ENCODE measurements at regions not wholly inside any gene's neighbourhood (a gene's known extent, or its start where the extent isn't known, plus 50 kb on each side); places are given as distances from the start of the nearest gene placed in this dataset.
"Not testable (repeated sequence)": the region's sequence is repeated elsewhere in the genome, so short reads cannot be mapped to it uniquely, and the experiment has no call there.

DNA sequence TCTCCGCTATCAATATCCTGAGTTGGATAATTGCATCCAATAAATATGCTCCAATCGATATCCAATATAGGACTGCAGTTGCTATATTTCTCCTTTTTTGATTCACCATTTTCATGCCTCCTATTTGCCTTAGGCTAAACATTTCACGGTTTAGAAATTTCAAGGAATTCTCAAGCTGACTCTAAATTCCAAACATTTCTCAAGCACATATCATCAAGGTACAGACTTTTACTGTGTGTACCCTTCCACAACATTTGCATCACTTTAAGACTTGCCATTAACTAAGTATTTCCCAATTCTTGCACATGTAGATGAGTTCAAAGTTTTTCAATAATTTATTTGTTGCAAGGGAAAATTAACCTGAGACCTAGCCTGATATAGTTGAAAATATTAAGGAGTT is 795.2 kb upstream of the TMPRSS15 start:
- Mint-ChIP-seq H3K27me3 (ENCODE audit: low read depth) (peaks cover 7% of the 10 kb centered on the region), H3K9me3 (peaks cover 12% of the 10 kb centered on the region), H3K4me1 (peaks cover 26% of the 10 kb centered on the region), H3K36me3 (no peaks in the 10 kb centered on the region), H3K4me3 (no peak overlapping the region), H3K27ac (no peak overlapping the region)
- no peak for DNase-seq (ENCODE audit: low spot score in 2 of 2, unreplicated experiment in 2 of 2)
- TF ChIP-seq, protein P1, sequence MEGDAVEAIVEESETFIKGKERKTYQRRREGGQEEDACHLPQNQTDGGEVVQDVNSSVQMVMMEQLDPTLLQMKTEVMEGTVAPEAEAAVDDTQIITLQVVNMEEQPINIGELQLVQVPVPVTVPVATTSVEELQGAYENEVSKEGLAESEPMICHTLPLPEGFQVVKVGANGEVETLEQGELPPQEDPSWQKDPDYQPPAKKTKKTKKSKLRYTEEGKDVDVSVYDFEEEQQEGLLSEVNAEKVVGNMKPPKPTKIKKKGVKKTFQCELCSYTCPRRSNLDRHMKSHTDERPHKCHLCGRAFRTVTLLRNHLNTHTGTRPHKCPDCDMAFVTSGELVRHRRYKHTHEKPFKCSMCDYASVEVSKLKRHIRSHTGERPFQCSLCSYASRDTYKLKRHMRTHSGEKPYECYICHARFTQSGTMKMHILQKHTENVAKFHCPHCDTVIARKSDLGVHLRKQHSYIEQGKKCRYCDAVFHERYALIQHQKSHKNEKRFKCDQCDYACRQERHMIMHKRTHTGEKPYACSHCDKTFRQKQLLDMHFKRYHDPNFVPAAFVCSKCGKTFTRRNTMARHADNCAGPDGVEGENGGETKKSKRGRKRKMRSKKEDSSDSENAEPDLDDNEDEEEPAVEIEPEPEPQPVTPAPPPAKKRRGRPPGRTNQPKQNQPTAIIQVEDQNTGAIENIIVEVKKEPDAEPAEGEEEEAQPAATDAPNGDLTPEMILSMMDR (IDR thresholded peaks at IDR 0.05; ENCODE audit: unreplicated experiment) = no peak

DNA sequence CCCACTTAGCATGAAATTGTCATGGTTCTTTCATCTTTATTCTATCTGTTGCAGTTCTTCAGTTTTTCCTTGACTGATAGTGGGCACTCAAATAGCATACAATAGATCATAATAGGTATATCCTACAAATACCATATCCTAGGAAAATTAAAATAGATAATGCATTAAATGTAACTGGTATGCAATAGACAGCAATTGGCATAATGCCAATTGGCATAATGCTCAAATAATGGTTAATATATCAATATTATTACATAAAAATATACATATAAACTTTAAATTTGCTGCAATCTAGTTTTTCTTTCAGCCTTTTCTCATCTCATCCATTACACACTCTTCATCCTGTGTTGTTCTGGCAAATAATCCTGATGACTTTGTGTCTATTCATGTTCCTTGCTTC is 814.6 kb upstream of the TMPRSS15 start:
- Mint-ChIP-seq H3K4me3 (no peak overlapping the region), H3K36me3 (no peaks in the 10 kb centered on the region), H3K9me3 (no peaks in the 10 kb centered on the region), H3K4me1 (no peaks in the 10 kb centered on the region), H3K27me3 (ENCODE audit: low read depth) (no peaks in the 10 kb centered on the region), H3K27ac (no peak overlapping the region)
- no peak for DNase-seq (ENCODE audit: low spot score in 2 of 2, unreplicated experiment in 2 of 2)
- TF ChIP-seq, protein P1 (IDR thresholded peaks at IDR 0.05; ENCODE audit: unreplicated experiment) = no peak

DNA sequence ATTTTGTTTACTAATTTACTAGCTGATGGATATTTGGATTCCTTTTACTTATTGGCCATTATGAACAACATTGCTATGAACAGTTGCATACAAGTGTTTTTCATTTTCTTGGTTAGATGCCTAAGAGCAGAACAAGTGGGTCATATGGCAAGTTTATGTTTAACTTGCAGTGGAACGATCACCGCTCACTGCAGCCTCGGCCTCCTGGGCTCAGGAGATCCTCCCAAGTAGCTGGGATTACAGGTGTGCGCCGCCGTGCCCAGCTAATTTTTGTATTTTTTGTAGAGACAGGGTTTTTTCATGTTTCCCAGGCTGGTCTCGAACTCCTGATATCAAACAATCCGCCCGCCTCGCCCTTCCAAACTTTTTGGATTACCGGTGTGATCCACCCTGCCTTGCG is 820.5 kb upstream of the TMPRSS15 start:
- TF ChIP-seq, protein P1 (IDR thresholded peaks at IDR 0.05; ENCODE audit: unreplicated experiment) = no peak
- Mint-ChIP-seq H3K36me3 (no peaks in the 10 kb centered on the region), H3K4me3 (no peak overlapping the region), H3K9me3 (no peaks in the 10 kb centered on the region), H3K27ac (no peak overlapping the region), H3K4me1 (peaks cover 9% of the 10 kb centered on the region), H3K27me3 (ENCODE audit: low read depth) (no peaks in the 10 kb centered on the region)
- no peak for DNase-seq (ENCODE audit: low spot score in 2 of 2, unreplicated experiment in 2 of 2)

DNA sequence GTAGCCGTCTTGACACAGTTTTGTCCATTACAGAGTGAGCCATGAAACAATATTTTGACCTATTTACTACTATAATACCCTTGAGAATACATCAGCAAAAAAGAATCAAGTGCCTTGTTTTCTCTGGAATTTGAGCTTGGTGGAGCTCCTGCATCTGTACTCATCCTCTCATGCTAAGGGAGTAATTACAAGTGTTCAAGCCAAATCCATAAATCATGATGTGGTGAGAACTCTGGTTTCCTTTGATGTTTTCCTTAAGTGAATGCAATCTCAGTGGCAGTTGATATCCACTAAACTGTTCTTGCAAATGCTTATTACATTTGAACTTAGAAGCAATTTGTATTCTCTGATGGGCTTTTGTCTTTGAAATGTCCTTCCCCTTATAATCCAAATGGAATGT is 824.6 kb upstream of the TMPRSS15 start:
- Mint-ChIP-seq H3K27ac (no peak overlapping the region), H3K27me3 (ENCODE audit: low read depth) (no peaks in the 10 kb centered on the region), H3K4me1 (peaks cover 9% of the 10 kb centered on the region), H3K9me3 (peaks cover 2% of the 10 kb centered on the region), H3K36me3 (no peaks in the 10 kb centered on the region), H3K4me3 (no peak overlapping the region)
- TF ChIP-seq, protein P1 (IDR thresholded peaks at IDR 0.05; ENCODE audit: unreplicated experiment) = no peak
- no peak for DNase-seq (ENCODE audit: low spot score in 2 of 2, unreplicated experiment in 2 of 2)

DNA sequence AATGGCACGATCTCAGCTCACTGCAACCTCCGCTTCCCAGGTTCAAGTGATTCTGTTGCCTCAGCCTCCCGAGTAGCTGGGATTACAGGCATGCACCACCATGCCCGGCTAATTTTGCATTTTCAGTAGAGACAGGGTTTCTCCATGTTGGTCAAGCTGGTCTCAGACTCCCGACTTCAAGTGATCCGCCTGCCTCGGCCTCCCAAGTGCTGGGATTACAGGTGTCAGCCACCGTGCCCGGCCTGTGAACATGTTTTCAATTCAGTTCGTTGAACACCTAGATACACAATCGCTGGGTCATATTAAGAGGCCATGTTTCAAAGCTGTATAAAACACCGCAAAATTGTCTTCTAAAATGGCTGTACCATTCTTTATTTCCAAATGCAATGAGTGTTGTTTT is 830.3 kb upstream of the TMPRSS15 start:
- not testable (repeated sequence) for H3K4me1 Mint-ChIP-seq; H3K4me3 Mint-ChIP-seq; DNase-seq (ENCODE audit: low spot score in 2 of 2, unreplicated experiment in 2 of 2); H3K27ac Mint-ChIP-seq; H3K36me3 Mint-ChIP-seq; H3K27me3 Mint-ChIP-seq (ENCODE audit: low read depth)
- peaks cover 10% of the 10 kb centered on the region for H3K9me3 Mint-ChIP-seq

DNA sequence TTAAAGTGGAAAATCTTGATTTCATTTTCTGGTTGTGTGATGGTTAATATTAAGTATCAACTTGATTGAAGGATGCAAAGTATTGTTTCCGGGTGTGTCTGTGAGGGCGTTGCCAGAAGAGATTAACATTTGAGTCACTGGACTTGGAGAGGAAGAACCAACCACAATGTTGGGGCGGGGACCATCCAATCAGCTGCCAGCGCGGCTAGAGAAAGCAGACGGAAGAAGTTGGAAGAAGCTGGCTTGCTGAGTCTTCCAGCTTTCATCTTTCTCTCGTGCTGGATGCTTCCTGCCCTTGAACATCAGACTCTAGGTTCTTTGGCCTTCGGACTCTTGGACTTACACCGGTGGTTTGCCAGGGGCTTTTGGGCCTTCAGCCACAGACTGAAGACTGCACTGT is 832.6 kb upstream of the TMPRSS15 start:
- Mint-ChIP-seq H3K36me3 (no peaks in the 10 kb centered on the region), H3K27me3 (ENCODE audit: low read depth) (no peaks in the 10 kb centered on the region), H3K4me3 (no peak overlapping the region), H3K9me3 (peaks cover 10% of the 10 kb centered on the region), H3K27ac (no peak overlapping the region), H3K4me1 (no peaks in the 10 kb centered on the region)
- no peak for DNase-seq (ENCODE audit: low spot score in 2 of 2, unreplicated experiment in 2 of 2)
- TF ChIP-seq, protein P1 (IDR thresholded peaks at IDR 0.05; ENCODE audit: unreplicated experiment) = no peak

All from mesothelial cell of epicardium (in vitro differentiated cells).